Brain microvascular endothelial cell (primary cell): ENCODE measurements at regions not wholly inside any gene's neighbourhood (a gene's known extent, or its start where the extent isn't known, plus 50 kb on each side); places are given as distances from the start of the nearest gene placed in this dataset.

Experiments
- DNase-seq: peaks from one replicate; pipeline ENCODE4 v3.0.0-alpha.2; 2020
- H3K27ac ChIP-seq: fragments of 250-450 bp; sonication (Bioruptor Pico); 2 replicates; pipeline ENCODE4 v1.5.1; 2020; ENCODE audit warnings: mild to moderate bottlenecking, moderate library complexity
- H3K27me3 ChIP-seq: fragments of 250-450 bp; sonication (Bioruptor Pico); replicated peaks from 2 replicates; pipeline ENCODE4 v1.5.1; 2020; ENCODE audit warnings: mild to moderate bottlenecking
- H3K36me3 ChIP-seq: fragments of 250-450 bp; sonication (Bioruptor Pico); replicated peaks from 2 replicates; pipeline ENCODE4 v1.5.1; 2020; ENCODE audit warnings: mild to moderate bottlenecking
- H3K4me3 ChIP-seq: 2 replicates; pipeline ENCODE4 v1.5.1; 2011; ENCODE audit warnings: low read depth, mild to moderate bottlenecking, control low read depth, low read length, moderate library complexity
- in situ Hi-C: cut with HindIII; loops from 2 replicates; pipeline ENCODE4 v1.10.0; 2017; ENCODE audit warnings: low sequenced_read_pairs, low pct_ligation_motif_present
- TF ChIP-seq, protein P1 (sequence below): IDR thresholded peaks from 2 replicates; pipeline ENCODE4 v1.5.1; 2011; ENCODE audit warnings: low read depth, mild to moderate bottlenecking, moderate library complexity, low read length, control low read depth, inconsistent platforms; ENCODE audit errors: missing control alignments

DNA sequence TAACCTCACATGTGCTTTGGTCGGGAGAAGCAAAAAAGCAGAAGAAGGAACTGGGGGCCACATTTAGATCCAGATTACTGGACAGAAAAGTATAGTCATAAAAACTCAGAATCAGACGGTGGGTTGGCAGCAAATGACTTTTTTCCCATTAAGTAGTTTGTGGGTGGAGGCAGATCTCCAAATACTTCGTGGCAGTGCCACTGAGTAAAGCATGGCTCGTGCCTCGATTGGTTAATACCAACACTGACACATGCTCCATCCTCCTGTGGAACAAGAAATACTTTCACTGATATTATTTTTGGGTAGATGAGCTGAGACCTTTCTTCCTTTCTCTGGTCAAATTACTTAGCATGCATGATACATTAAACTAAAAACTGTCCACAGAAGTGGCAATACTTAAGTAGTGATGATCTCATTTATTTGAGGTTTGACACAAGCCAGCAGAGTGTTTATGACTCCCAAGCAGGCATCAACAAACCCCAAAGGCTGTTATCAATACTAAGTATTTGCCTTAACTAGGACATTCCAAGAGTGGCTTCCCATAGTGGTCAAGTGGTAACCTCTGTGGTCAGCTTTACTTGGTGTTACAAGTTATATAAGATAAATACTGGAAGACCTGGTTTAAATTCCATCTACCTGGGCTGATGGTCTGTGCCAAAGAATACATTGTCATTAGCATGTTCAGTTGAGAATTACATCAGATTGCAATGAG lies 500.0 kb upstream of the RUNX1 start:
- Histone ChIP-seq H3K4me3 (no peak overlapping the region), H3K27me3 (no peaks in the 10 kb centered on the region), H3K36me3 (no peaks in the 10 kb centered on the region), H3K27ac (no peak overlapping the region)
- TF ChIP-seq, protein P1, sequence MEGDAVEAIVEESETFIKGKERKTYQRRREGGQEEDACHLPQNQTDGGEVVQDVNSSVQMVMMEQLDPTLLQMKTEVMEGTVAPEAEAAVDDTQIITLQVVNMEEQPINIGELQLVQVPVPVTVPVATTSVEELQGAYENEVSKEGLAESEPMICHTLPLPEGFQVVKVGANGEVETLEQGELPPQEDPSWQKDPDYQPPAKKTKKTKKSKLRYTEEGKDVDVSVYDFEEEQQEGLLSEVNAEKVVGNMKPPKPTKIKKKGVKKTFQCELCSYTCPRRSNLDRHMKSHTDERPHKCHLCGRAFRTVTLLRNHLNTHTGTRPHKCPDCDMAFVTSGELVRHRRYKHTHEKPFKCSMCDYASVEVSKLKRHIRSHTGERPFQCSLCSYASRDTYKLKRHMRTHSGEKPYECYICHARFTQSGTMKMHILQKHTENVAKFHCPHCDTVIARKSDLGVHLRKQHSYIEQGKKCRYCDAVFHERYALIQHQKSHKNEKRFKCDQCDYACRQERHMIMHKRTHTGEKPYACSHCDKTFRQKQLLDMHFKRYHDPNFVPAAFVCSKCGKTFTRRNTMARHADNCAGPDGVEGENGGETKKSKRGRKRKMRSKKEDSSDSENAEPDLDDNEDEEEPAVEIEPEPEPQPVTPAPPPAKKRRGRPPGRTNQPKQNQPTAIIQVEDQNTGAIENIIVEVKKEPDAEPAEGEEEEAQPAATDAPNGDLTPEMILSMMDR, result no peak
- no peak for DNase-seq
- in situ Hi-C loops, result no loop called here

DNA sequence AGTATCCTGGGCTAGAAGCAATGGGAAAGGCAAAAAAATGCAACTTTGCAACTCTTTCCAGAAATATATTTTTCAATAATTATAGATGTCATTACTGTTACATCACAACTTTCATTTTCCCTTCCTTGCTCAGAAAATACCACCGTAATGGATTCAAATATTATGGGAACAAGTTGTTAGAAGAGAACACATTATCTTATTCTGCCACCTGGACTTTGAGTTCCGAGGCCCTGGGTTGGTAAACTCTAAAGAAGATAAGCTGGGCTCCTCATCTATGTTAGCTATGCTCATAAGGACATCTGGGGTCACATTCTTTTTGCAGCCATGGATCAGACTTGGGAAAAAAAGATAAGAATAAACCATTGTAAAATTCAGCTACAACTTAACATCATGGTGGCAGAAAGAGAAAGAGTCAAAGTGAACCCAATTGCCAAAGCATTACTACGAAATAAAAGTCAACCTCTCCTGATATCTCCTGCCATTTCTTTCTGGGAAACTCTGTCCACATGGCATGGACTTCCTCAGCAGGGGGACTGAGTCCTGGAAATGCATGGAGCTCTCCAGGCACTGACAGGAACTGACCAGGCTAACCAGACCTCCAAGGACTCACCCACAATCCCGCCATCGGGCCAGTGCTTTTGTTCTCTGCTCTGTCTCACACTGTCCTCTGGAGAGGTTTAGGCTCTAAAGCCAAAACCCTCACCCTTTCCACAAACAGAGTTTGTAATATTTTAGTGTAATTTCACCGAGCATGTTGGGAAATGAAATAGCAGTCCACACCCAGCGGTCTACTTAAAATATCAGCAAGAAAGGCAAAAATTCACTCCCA lies 499.1 kb upstream of the RUNX1 start:
- no peak for DNase-seq
- no peaks in the 10 kb centered on the region for H3K27me3 ChIP-seq
- in situ Hi-C loops, result no loop called here
- H3K4me3 ChIP-seq, result no peak overlapping the region
- TF ChIP-seq, protein P1, result no peak
- H3K27ac ChIP-seq, result no peak overlapping the region
- no peaks in the 10 kb centered on the region for H3K36me3 ChIP-seq

DNA sequence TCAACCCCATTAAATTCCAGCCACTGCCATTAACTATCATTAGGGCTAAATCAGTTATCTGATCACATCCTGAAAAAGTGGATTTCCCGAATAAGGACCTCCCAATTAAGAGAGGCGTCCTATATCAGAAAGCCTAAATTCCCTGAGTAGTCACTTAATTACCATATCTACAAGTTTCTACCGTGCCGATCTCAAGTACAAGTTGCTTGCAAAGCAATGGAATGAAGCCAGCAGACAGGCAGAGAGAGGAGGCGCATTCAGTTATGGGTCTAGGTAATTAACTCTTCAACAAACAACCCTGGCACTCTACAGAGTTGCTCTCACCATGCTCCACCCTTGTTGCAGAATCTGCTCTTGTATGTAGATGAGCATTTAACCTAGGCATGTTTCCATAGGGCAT lies 494.6 kb upstream of the RUNX1 start:
- TF ChIP-seq, protein P1, result no peak
- no peak overlapping the region for H3K27ac ChIP-seq
- no peaks in the 10 kb centered on the region for H3K27me3 ChIP-seq
- no peak for DNase-seq
- in situ Hi-C loops, result no loop called here
- H3K4me3 ChIP-seq, result no peak overlapping the region
- H3K36me3 ChIP-seq, result no peaks in the 10 kb centered on the region

DNA sequence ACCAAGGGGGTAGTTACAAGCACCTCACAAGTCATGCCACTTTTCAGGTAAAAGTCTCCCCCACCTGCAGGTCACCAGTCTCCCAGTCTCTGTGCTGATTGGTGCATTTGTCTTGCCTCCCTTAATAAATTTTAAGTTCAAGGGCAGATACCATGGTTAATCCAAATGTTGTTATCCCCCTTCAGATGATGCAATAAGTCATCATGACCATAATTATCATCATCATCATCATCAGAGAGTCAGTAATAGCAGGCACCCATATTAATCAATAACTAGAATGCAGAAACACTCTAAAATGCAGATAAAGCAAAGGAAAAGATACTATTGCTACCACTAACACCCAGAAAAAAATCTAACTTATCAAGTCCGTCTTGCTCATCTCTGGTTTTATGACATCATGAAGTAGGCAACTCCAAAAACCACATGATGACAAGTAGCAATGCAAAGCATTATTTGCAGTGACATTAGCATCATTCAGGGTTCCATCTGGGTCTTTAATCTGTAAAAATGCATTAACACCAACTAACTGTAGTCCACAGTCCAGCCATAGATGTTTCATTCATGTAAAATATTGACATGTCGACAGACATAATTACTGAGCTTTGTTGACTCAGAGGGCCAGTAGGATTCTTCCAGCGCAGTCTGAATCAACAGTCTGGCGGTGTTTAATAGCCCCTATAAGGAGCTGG lies 492.0 kb upstream of the RUNX1 start:
- Histone ChIP-seq H3K27me3 (no peaks in the 10 kb centered on the region), H3K27ac (no peak overlapping the region), H3K36me3 (no peaks in the 10 kb centered on the region), H3K4me3 (no peak overlapping the region)
- in situ Hi-C loops, result no loop called here
- TF ChIP-seq, protein P1, result no peak
- no peak for DNase-seq

DNA sequence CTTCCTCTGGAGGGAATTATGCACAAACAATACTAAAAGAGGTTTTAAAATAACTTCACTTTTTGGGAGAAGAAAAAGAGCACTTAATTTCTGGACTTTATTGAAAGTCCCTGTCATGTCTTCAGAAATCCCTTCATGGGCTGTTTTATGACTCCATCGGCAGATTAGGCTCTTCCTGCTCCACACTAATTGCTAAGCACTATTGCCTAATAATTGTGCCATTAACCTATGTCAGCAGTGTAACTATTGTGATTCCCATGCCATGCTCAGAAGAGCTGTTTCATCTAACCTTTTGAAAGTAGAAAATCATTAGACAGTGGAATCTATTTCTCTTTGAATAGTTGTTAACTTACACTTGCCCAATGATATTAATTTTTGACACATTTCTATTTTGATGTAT lies 489.3 kb upstream of the RUNX1 start:
- in situ Hi-C loops, result no loop called here
- no peak overlapping the region for H3K4me3 ChIP-seq
- H3K36me3 ChIP-seq, result no peaks in the 10 kb centered on the region
- no peaks in the 10 kb centered on the region for H3K27me3 ChIP-seq
- DNase-seq, result no peak
- no peak overlapping the region for H3K27ac ChIP-seq
- TF ChIP-seq, protein P1, result no peak
